ENCODE measurements at regions not wholly inside any gene's neighbourhood (a gene's known extent, or its start where the extent isn't known, plus 50 kb on each side); places are given as distances from the start of the nearest gene placed in this dataset.
A peak's percentile ranks its signal among the peaks of the same experiment; 100 is the strongest.
"Not testable (repeated sequence)": the region's sequence is repeated elsewhere in the genome, so short reads cannot be mapped to it uniquely, and the experiment has no call there.

GRCh38 chr4:78660559-78660958 is 109.0 kb downstream of the ANXA3 start:
- intact Hi-C loops (cut with DNase I) = no loop called here
- no peaks in the 10 kb centered on the region for H3K9me3 ChIP-seq
- DNase-seq = no peak
- TF ChIP-seq CTCF (IDR thresholded peaks at IDR 0.05) = no peak
- ATAC-seq = no peak
- H3K36me3 ChIP-seq = no peaks in the 10 kb centered on the region
- H3K4me3 ChIP-seq = no peak overlapping the region
- peak overlapping the region in 2 of 10 donors; percentile 63 to 83 for H3K27ac ChIP-seq
- no peaks in the 10 kb centered on the region for H3K27me3 ChIP-seq
- WGBS, 2 donors = 95 to 96% methylated on average over 4 of the region's 4 CpGs
- H3K4me1 ChIP-seq = peaks cover 0 to 88% (median 26%) of the 10 kb centered on the region in 9 donors

DNA sequence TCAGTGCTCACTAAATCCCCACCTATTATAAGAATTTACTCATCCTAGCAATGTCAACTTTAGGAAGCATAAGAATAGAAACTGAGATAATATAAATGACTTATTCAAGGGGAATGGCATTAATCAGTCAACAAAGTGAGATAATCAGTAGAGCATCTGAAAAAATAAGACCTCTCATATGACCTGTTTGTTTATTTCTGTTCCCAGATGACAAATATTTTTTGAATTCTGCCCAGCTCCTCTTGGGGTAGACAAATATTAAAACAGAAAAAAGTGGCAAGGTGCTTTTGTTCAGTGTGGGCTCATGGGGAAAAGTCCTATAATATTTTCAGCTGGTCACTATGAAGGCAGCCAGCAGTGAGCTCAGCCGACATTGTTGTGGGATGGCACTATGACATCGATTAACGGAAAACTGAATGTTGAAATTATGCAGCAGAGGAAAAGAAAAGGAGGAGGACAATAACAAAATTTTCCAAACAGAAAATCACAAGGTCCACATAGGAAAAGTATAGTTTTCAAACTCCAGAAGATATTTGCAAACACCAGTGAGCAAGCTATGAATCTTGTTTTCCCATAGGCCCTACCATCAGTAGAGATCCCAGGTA is 109.6 kb downstream of the ANXA3 start:
- Histone ChIP-seq H3K4me3 (no peak overlapping the region), H3K9me3 (no peaks in the 10 kb centered on the region), H3K36me3 (no peaks in the 10 kb centered on the region), H3K27me3 (no peaks in the 10 kb centered on the region), H3K4me1 (peaks cover 0 to 84% (median 26%) of the 10 kb centered on the region in 9 donors), H3K27ac (peak overlapping the region in 8 of 10 donors; percentile 16 to 84 (median 63))
- no peak for TF ChIP-seq CTCF (IDR thresholded peaks at IDR 0.05)
- no peak for DNase-seq
- intact Hi-C loops (cut with DNase I) = no loop called here
- 52 to 69% methylated on average over 3 of the region's 3 CpGs for WGBS, 2 donors
- ATAC-seq = no peak

- 30 to 46% methylated on average over 3 of the region's 3 CpGs for WGBS, 2 donors
- TF ChIP-seq CTCF (IDR thresholded peaks at IDR 0.05) = no peak
- intact Hi-C loops (cut with DNase I) = no loop called here
- Histone ChIP-seq H3K9me3 (no peaks in the 10 kb centered on the region), H3K36me3 (no peaks in the 10 kb centered on the region), H3K27me3 (no peaks in the 10 kb centered on the region), H3K27ac (peak overlapping the region in 8 of 10 donors; percentile 25 to 84 (median 63)), H3K4me3 (peak overlapping the region in 2 of 10 donors; percentile 9 to 14), H3K4me1 (peaks cover 0 to 84% (median 34%) of the 10 kb centered on the region in 9 donors)
- DNase-seq = no peak
- peak; percentile 48 to 80 (median 66) for ATAC-seq
Observed at GRCh38 chr4:78661921-78662521, 110.5 kb downstream of the ANXA3 start.

GRCh38 chr4:78662658-78663057 is 111.1 kb downstream of the ANXA3 start:
- Histone ChIP-seq H3K27ac (peak overlapping the region in 6 of 10 donors; percentile 47 to 84 (median 64)), H3K4me1 (peaks cover 0 to 84% (median 38%) of the 10 kb centered on the region in 9 donors)
- intact Hi-C loops (cut with DNase I) = no loop called here

DNA sequence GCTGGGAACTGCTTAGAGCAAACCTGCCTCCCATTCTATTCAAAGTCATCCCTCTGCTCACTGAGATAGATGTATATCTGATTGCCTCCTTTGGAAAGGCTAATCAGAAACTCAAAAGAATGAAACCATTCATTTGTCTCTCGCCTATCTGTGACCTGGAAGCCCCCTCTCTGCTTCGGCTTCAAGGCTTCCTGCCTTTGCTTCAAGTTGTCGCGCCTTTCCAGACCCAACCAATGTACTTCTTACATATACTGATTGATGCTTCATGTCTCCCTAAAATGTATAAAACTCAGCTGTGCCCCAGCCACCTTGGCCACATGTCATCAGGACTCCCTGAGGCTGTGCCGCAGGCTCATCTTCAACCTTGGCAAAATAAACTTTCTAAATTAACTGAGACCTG is 111.9 kb upstream of the BMP2K start:
- intact Hi-C loops (cut with DNase I); H3K27ac ChIP-seq; H3K4me3 ChIP-seq; H3K9me3 ChIP-seq; H3K27me3 ChIP-seq; ATAC-seq; H3K36me3 ChIP-seq; DNase-seq: not testable (repeated sequence)
- 95 to 99% methylated on average over 5 of the region's 5 CpGs for WGBS, 2 donors
- peaks cover 0 to 79% (median 48%) of the 10 kb centered on the region in 9 donors for H3K4me1 ChIP-seq

More at GRCh38 chr4:78662658-78663057, 111.1 kb downstream of the ANXA3 start:
- Histone ChIP-seq H3K36me3 (no peaks in the 10 kb centered on the region), H3K9me3 (no peaks in the 10 kb centered on the region), H3K4me3 (no peak overlapping the region), H3K27me3 (no peaks in the 10 kb centered on the region)
- DNase-seq = no peak
- WGBS, 2 donors = 93 to 97% methylated on average over 1 of the region's 1 CpG
- no peak for ATAC-seq
- TF ChIP-seq CTCF (IDR thresholded peaks at IDR 0.05) = no peak

All from heart right ventricle (tissue), 16 donors.